GM10266 (cell line): ENCODE measurements at regions not wholly inside any gene's neighbourhood (a gene's known extent, or its start where the extent isn't known, plus 50 kb on each side); places are given as distances from the start of the nearest gene placed in this dataset.

Source experiments
- DNase-seq: peaks from one replicate; pipeline ENCODE4 v3.0.0; 2012; ENCODE audit errors: extremely low spot score
- CTCF ChIP-seq: IDR thresholded peaks from 2 replicates; pipeline ENCODE4 v1.5.1; 2012; ENCODE audit warnings: mild to moderate bottlenecking, low read depth; ENCODE audit not compliant: control insufficient read depth, insufficient read depth; ENCODE audit errors: missing control alignments

GRCh38 chr7:88366845-88367244 is 60.2 kb upstream of the STEAP4 start:
- no peak for DNase-seq
- TF ChIP-seq CTCF: no peak

- no peak for DNase-seq
These were observed 57.2 kb upstream of the STEAP4 start for GRCh38 chr7:88363869-88364268.

GRCh38 chr7:88363249-88363648 is 56.6 kb upstream of the STEAP4 start:
- no peak for TF ChIP-seq CTCF
- DNase-seq: no peak

More at GRCh38 chr7:88363869-88364268, 57.2 kb upstream of the STEAP4 start:
- TF ChIP-seq CTCF: no peak

- no peak for DNase-seq
These were observed 54.7 kb upstream of the STEAP4 start for GRCh38 chr7:88361357-88361756.

GRCh38 chr7:88358881-88359280 is 52.2 kb upstream of the STEAP4 start:
- no peak for DNase-seq
- TF ChIP-seq CTCF: no peak

More at GRCh38 chr7:88361357-88361756, 54.7 kb upstream of the STEAP4 start:
- TF ChIP-seq CTCF: no peak

- DNase-seq: no peak
- TF ChIP-seq CTCF: no peak
These were observed 51.8 kb upstream of the STEAP4 start for GRCh38 chr7:88358526-88358838.

GRCh38 chr7:88357781-88358525 is 51.3 kb upstream of the STEAP4 start:
- peak; percentile 77 for TF ChIP-seq CTCF
- DNase-seq: peak; percentile 11
